ENCODE measurements at regions not wholly inside any gene's neighbourhood (a gene's known extent, or its start where the extent isn't known, plus 50 kb on each side); places are given as distances from the start of the nearest gene placed in this dataset.

GRCh38 chr15:35320158-35320780, 225.7 kb downstream of the DPH6 start:
- no peak for ATAC-seq

GRCh38 chr15:35319354-35319753, 226.6 kb downstream of the DPH6 start:
- no peak for ATAC-seq

- ATAC-seq = no peak
These were observed 228.7 kb downstream of the DPH6 start for GRCh38 chr15:35317217-35317616.

- ATAC-seq = no peak
These were observed 227.2 kb upstream of the NANOGP8 start for GRCh38 chr15:35312344-35312743.

GRCh38 chr15:35311615-35312014, 226.5 kb upstream of the NANOGP8 start:
- no peak for ATAC-seq

- ATAC-seq = no peak
These were observed 224.8 kb upstream of the NANOGP8 start for GRCh38 chr15:35309886-35310285.

- ATAC-seq = no peak
These were observed 223.7 kb upstream of the NANOGP8 start for GRCh38 chr15:35308802-35309201.

GRCh38 chr15:35307676-35308075, 222.6 kb upstream of the NANOGP8 start:
- no peak for ATAC-seq

- ATAC-seq = no peak
These were observed 221.9 kb upstream of the NANOGP8 start for GRCh38 chr15:35307026-35307425.

GRCh38 chr15:35306361-35306981, 221.4 kb upstream of the NANOGP8 start:
- no peak for ATAC-seq

GRCh38 chr15:35305946-35306345, 220.9 kb upstream of the NANOGP8 start:
- no peak for ATAC-seq

- ATAC-seq = no peak
These were observed 220.0 kb upstream of the NANOGP8 start for GRCh38 chr15:35305031-35305550.

GRCh38 chr15:35304389-35304788, 219.3 kb upstream of the NANOGP8 start:
- ATAC-seq = no peak

- ATAC-seq = no peak
These were observed 217.2 kb upstream of the NANOGP8 start for GRCh38 chr15:35302334-35302733.

- ATAC-seq = no peak
These were observed 216.0 kb upstream of the NANOGP8 start for GRCh38 chr15:35301088-35301487.

- ATAC-seq = no peak
These were observed 214.1 kb upstream of the NANOGP8 start for GRCh38 chr15:35299059-35299735.

GRCh38 chr15:35298509-35298908, 213.4 kb upstream of the NANOGP8 start:
- ATAC-seq = no peak

- no peak for ATAC-seq
These were observed 208.4 kb upstream of the NANOGP8 start for GRCh38 chr15:35293353-35294130.

- ATAC-seq = no peak
These were observed 205.2 kb upstream of the NANOGP8 start for GRCh38 chr15:35290301-35290721.

- ATAC-seq = no peak
These were observed 204.0 kb upstream of the NANOGP8 start for GRCh38 chr15:35289024-35289617.

- no peak for ATAC-seq
These were observed 203.5 kb upstream of the NANOGP8 start for GRCh38 chr15:35288580-35288979.

- ATAC-seq = no peak
These were observed 201.6 kb upstream of the NANOGP8 start for GRCh38 chr15:35286721-35287120.
